Adipocyte (in vitro differentiated cells): ENCODE measurements at regions not wholly inside any gene's neighbourhood (a gene's known extent, or its start where the extent isn't known, plus 50 kb on each side); places are given as distances from the start of the nearest gene placed in this dataset.
A peak's percentile ranks its signal among the peaks of the same experiment; 100 is the strongest.
"Not testable (repeated sequence)": the region's sequence is repeated elsewhere in the genome, so short reads cannot be mapped to it uniquely, and the experiment has no call there.

Source experiments
- DNase-seq: peaks from one replicate; pipeline ENCODE4 v3.0.0-alpha.2; 2015; ENCODE audit warnings: low read depth
- H3K27me3 ChIP-seq: replicated peaks from 2 replicates; pipeline ENCODE4 v1.7.0; 2013; ENCODE audit warnings: mild to moderate bottlenecking, low read length, moderate library complexity; ENCODE audit not compliant: control insufficient read depth, insufficient read depth
- H3K36me3 ChIP-seq: 2 replicates; pipeline ENCODE4 v1.7.0; 2013; ENCODE audit warnings: low read length, mild to moderate bottlenecking, moderate library complexity; ENCODE audit not compliant: control insufficient read depth, insufficient read depth, severe bottlenecking
- H3K4me1 ChIP-seq: 2 replicates; pipeline ENCODE4 v1.7.0; 2013; ENCODE audit warnings: mild to moderate bottlenecking, low read length, moderate library complexity; ENCODE audit not compliant: control insufficient read depth, insufficient read depth
- H3K4me3 ChIP-seq: 2 replicates; pipeline ENCODE4 v1.7.0; 2013; ENCODE audit warnings: mild to moderate bottlenecking, low read length, moderate library complexity
- H3K9ac ChIP-seq: 2 replicates; pipeline ENCODE4 v1.7.0; 2013; ENCODE audit warnings: mild to moderate bottlenecking, low read length, moderate library complexity
- H3K9me3 ChIP-seq: 2 replicates; pipeline ENCODE4 v1.7.0; 2013; ENCODE audit warnings: mild to moderate bottlenecking, low read length, moderate library complexity; ENCODE audit not compliant: control insufficient read depth

GRCh38 chr21:15454931-15455330 is 274.9 kb upstream of the USP25 start:
- H3K4me1 ChIP-seq, H3K9ac ChIP-seq, H3K4me3 ChIP-seq, H3K27me3 ChIP-seq, H3K9me3 ChIP-seq, H3K36me3 ChIP-seq, DNase-seq: not testable (repeated sequence)

GRCh38 chr21:15455819-15456462 is 273.8 kb upstream of the USP25 start:
- Histone ChIP-seq H3K27me3 (no peaks in the 10 kb centered on the region), H3K9me3 (peaks cover 4% of the 10 kb centered on the region), H3K36me3 (no peaks in the 10 kb centered on the region), H3K9ac (no peak overlapping the region), H3K4me1 (no peaks in the 10 kb centered on the region), H3K4me3 (no peak overlapping the region)
- no peak for DNase-seq

GRCh38 chr21:15457965-15458364 is 271.8 kb upstream of the USP25 start:
- Histone ChIP-seq H3K4me1 (no peaks in the 10 kb centered on the region), H3K36me3 (no peaks in the 10 kb centered on the region), H3K9ac (no peak overlapping the region)

GRCh38 chr21:15462092-15462491 is 267.7 kb upstream of the USP25 start:
- Histone ChIP-seq H3K27me3 (no peaks in the 10 kb centered on the region), H3K9me3 (no peaks in the 10 kb centered on the region), H3K4me3 (no peak overlapping the region), H3K4me1 (no peaks in the 10 kb centered on the region), H3K9ac (no peak overlapping the region), H3K36me3 (no peaks in the 10 kb centered on the region)
- no peak for DNase-seq

More at GRCh38 chr21:15457965-15458364, 271.8 kb upstream of the USP25 start:
- Histone ChIP-seq H3K4me3 (no peak overlapping the region), H3K9me3 (no peaks in the 10 kb centered on the region), H3K27me3 (no peaks in the 10 kb centered on the region)
- DNase-seq, result no peak

GRCh38 chr21:15466329-15466728 is 263.5 kb upstream of the USP25 start:
- Histone ChIP-seq H3K9me3 (no peaks in the 10 kb centered on the region), H3K27me3 (no peaks in the 10 kb centered on the region), H3K4me3 (no peak overlapping the region), H3K4me1 (peaks cover 11% of the 10 kb centered on the region), H3K36me3 (no peaks in the 10 kb centered on the region), H3K9ac (no peak overlapping the region)
- no peak for DNase-seq

- H3K27me3 ChIP-seq, result no peaks in the 10 kb centered on the region
- no peak for DNase-seq
These were observed 261.4 kb upstream of the USP25 start for GRCh38 chr21:15468368-15468767.

GRCh38 chr21:15472108-15473040 is 257.4 kb upstream of the USP25 start:
- Histone ChIP-seq H3K9ac (no peak overlapping the region), H3K4me1 (peaks cover 15% of the 10 kb centered on the region), H3K27me3 (no peaks in the 10 kb centered on the region), H3K36me3 (no peaks in the 10 kb centered on the region), H3K9me3 (no peaks in the 10 kb centered on the region), H3K4me3 (no peak overlapping the region)
- DNase-seq, result no peak

More at GRCh38 chr21:15468368-15468767, 261.4 kb upstream of the USP25 start:
- no peak overlapping the region for H3K9ac ChIP-seq
- H3K4me1 ChIP-seq, result peaks cover 15% of the 10 kb centered on the region
- H3K9me3 ChIP-seq, result no peaks in the 10 kb centered on the region
- no peaks in the 10 kb centered on the region for H3K36me3 ChIP-seq
- no peak overlapping the region for H3K4me3 ChIP-seq

GRCh38 chr21:15477773-15478172 is 252.0 kb upstream of the USP25 start:
- H3K4me1 ChIP-seq, DNase-seq, H3K36me3 ChIP-seq: not testable (repeated sequence)

GRCh38 chr21:15480160-15480559 is 249.6 kb upstream of the USP25 start:
- H3K9me3 ChIP-seq, result no peaks in the 10 kb centered on the region
- no peak overlapping the region for H3K4me3 ChIP-seq
- DNase-seq, result no peak
- H3K27me3 ChIP-seq, result no peaks in the 10 kb centered on the region
- H3K4me1 ChIP-seq, result no peaks in the 10 kb centered on the region
- no peaks in the 10 kb centered on the region for H3K36me3 ChIP-seq
- no peak overlapping the region for H3K9ac ChIP-seq

More at GRCh38 chr21:15477773-15478172, 252.0 kb upstream of the USP25 start:
- H3K9ac ChIP-seq, H3K27me3 ChIP-seq, H3K9me3 ChIP-seq, H3K4me3 ChIP-seq: not testable (repeated sequence)

- no peaks in the 10 kb centered on the region for H3K9me3 ChIP-seq
- DNase-seq, result peak; percentile 94
- peak overlapping the region; percentile 20 for H3K9ac ChIP-seq
- no peaks in the 10 kb centered on the region for H3K27me3 ChIP-seq
- no peak overlapping the region for H3K4me3 ChIP-seq
- no peaks in the 10 kb centered on the region for H3K4me1 ChIP-seq
- no peaks in the 10 kb centered on the region for H3K36me3 ChIP-seq
These were observed 246.5 kb upstream of the USP25 start for GRCh38 chr21:15483138-15483780.
